HG02678 (cell line): ENCODE measurements at regions not wholly inside any gene's neighbourhood (a gene's known extent, or its start where the extent isn't known, plus 50 kb on each side); places are given as distances from the start of the nearest gene placed in this dataset.

Experiments
- ATAC-seq: cut with Tn5 transposase; IDR thresholded peaks from one replicate; pipeline ENCODE4 v1.9.1; 2021; ENCODE audit warnings: mild to moderate bottlenecking, moderate library complexity; ENCODE audit not compliant: unreplicated experiment

- ATAC-seq, result no peak
These were observed 241.1 kb upstream of the PMEPA1 start for GRCh38 chr20:57950764-57951485.

GRCh38 chr20:57948180-57948955 lies 238.6 kb upstream of the PMEPA1 start:
- ATAC-seq, result no peak

GRCh38 chr20:57947421-57948179 lies 237.8 kb upstream of the PMEPA1 start:
- ATAC-seq, result no peak

- no peak for ATAC-seq
These were observed 236.9 kb upstream of the PMEPA1 start for GRCh38 chr20:57946559-57947315.

- no peak for ATAC-seq
These were observed 235.2 kb upstream of the PMEPA1 start for GRCh38 chr20:57944988-57945387.

GRCh38 chr20:57943950-57944349 lies 234.1 kb upstream of the PMEPA1 start:
- no peak for ATAC-seq

DNA sequence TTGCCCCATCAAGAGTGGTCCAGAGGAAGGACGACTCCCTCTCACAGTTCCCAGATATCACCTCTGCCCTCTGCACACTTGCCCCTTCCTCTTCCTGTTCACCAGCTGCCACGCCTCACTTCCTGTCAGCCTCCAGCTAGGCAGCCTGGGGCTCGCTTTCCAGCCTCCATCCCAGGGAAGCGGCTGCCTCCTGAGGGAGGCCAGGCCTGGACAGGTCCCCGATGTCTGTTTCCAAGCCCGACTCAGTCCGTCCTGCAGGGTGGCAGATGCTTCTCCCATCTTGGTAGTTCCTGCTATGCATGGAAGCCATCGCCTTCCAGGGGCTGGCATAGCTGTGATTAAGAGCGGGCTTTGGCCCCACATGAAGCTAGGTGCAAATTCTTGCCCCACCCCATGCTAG lies 233.5 kb upstream of the PMEPA1 start:
- no peak for ATAC-seq

DNA sequence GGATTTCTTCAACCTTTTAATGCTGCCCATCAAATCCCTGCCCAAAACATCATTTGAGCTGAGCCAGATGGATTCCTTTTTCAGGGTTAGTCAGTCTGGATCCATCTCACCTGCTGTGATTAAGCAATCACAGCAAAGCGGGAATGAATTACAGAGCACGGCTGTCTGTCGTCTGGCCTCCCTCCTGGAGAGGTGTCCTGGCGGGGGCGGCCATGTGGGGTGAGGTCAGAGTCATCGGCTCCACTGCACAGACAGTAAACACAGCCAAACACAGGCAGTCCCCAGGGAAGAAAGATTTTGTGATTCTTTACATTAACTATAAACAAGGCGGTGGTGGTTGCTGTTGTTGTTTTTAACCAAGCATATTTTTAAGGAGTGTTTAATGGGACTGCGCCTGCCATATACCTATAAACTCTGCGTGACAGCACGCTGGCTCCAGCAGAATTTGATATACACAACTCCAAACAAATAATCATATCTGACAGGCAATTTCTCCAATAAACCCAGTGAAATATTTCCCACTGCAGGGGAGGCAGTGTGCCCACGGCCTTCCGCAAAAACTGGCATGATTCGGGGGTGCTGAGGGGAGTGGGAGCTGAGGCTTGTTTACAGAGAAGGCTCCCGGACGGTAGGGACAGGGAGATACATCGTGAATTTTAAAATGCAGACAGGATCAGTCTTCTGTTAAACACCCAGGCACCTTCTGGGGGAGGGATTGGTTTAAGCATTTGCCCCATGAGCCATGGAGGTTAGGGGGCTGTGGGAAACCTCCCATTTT lies 232.0 kb upstream of the PMEPA1 start:
- no peak for ATAC-seq

DNA sequence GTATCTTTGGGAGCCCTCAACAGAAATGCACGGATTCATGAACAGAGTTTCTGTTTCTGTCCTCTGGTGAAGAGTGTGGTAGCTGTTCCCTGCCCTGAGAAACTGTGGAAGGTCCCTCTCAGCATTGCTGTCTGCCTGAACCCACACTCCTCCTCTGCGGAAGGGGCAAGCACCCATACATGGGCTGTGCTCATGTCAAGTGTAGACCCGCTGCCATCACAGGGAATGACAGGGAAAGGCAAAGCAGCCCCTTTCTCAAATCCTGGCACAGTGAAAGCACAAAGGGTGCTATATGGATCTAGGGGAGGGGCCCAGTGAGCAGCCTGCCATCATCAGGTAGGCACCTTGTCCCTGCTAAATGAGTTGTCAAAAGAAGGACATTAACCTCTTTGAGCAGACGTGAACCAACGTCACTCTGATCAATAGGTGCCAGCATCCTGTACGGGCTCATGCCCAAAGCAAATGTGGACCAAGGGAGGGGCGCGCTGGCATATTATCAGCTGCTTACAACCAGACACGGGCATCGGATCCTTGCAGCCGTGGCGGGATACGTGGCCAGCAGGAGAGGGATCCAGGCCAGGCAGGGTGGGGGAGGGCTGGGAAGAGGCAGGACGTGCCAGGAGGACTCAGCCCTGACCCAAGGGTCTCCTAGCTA lies 231.2 kb upstream of the PMEPA1 start:
- no peak for ATAC-seq

DNA sequence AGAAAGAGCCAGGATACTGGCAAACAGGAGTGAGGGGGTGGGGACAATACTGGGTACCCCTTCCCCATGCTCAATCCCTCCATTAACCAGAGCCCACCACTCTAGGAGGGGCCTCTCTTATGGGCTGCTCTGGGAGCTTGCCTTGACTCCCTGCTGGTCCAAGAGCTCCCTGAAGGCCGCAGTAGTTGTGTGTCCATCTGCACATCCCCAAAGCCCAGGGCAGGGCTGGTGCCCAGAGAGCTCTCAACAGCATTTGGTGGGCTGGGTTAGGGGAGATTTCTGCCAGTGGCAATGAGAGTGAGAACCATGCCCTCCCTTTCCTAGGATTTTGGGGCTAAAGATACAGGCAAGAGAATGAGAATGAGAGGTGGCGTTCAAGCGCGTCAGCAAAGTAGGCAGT lies 230.6 kb upstream of the PMEPA1 start:
- no peak for ATAC-seq

- no peak for ATAC-seq
These were observed 229.7 kb upstream of the PMEPA1 start for GRCh38 chr20:57939499-57939898.

GRCh38 chr20:57938158-57939108 lies 228.6 kb upstream of the PMEPA1 start:
- no peak for ATAC-seq

GRCh38 chr20:57936636-57937385 lies 227.0 kb upstream of the PMEPA1 start:
- no peak for ATAC-seq

DNA sequence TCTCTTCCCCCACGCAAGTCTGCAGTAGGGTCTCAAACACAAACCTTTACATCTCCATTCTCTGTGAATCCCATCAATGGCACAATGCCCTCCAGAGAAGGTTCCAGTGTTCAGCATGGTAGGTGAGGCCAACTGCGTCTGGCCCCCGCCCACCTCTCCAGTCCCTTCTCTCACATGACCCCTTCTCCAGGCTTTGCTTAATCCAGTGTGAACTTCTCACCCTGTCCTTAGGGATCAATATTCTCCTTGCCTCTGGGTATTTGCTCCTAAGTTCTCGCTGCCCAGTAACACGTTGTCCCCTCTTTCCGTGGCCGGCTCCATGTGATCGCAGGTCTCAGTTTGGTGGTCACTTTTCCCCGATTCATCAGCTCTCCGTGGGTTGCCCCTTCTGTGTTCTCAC lies 225.1 kb upstream of the PMEPA1 start:
- no peak for ATAC-seq

- no peak for ATAC-seq
These were observed 224.4 kb upstream of the PMEPA1 start for GRCh38 chr20:57934007-57934805.

GRCh38 chr20:57932227-57932864 lies 222.5 kb upstream of the PMEPA1 start:
- ATAC-seq, result no peak

- ATAC-seq, result no peak
These were observed 220.5 kb upstream of the PMEPA1 start for GRCh38 chr20:57930351-57930750.
